K562 (cell line): ENCODE measurements at regions not wholly inside any gene's neighbourhood (a gene's known extent, or its start where the extent isn't known, plus 50 kb on each side); places are given as distances from the start of the nearest gene placed in this dataset.

Experiments
- ATAC-seq: fragments of 200-7000 bp; cut with Tn5 transposase; 3 replicates; pipeline ENCODE4 v1.9.1; 2020; ENCODE audit warnings: moderate library complexity
- BruUV-seq: library from RNA; stranded (reverse); fragments of 400-500 nt; replicated peaks from 2 replicates; lab custom pipeline; 2021; lab: Mats Ljungman, UMichigan
- CTCF ChIA-PET: fragments of 300-600 bp; formaldehyde crosslinking; extraction: SDS; loops from one replicate; lab custom pipeline; 2021; ENCODE audit warnings: low intra/inter-chr PET ratio; lab: Yijun Ruan, JAX
- POLR2A ChIA-PET: fragments of 300-600, 350-650 bp; sonication (Branson Sonifier 250); formaldehyde crosslinking; extraction: SDS; loops from one replicate; lab custom pipeline; 2021; ENCODE audit warnings: antibody characterized with exemption, inconsistent platforms; lab: Yijun Ruan, JAX
- DNase-seq, 4 experiments: peaks; one replicate each; pipeline versions ENCODE4 v3.0.0 to v3.0.0-alpha.2; 2011 to 2018; ENCODE audit warnings: low spot score in 3 of 4, mixed read lengths in 3 of 4; ENCODE audit errors: extremely low read depth in 1 of 4
- FAIRE-seq: peaks from 2 replicates; lab custom pipeline; 2011; peaks lifted over from hg19 to GRCh38; lab: Jason Lieb, UNC
- H2AFZ ChIP-seq: 2 replicates; pipeline ENCODE4 v1.6.0; 2011; ENCODE audit warnings: low read depth, low read length, control low read depth, inconsistent platforms
- H3K27ac ChIP-seq: fragments of 200-600 bp; 3 replicates; pipeline ENCODE4 v1.8.0; 2011; ENCODE audit warnings: low read depth, mild to moderate bottlenecking, control low read depth, inconsistent platforms, low read length, moderate library complexity, mixed read lengths; ENCODE audit errors: extremely low read depth
- H3K27me3 ChIP-seq, 2 experiments: fragments of 300-600 bp in 1 of 2; 2 replicates in 1 of 2; 3 replicates in 1 of 2; pipeline versions ENCODE4 v1.6.0 to v1.8.0; 2011; ENCODE audit warnings: inconsistent platforms in 2 of 2, low read length in 2 of 2, mild to moderate bottlenecking in 1 of 2, mixed read lengths in 1 of 2, moderate library complexity in 1 of 2; ENCODE audit not compliant: control insufficient read depth in 2 of 2, insufficient read depth in 2 of 2
- H3K36me3 ChIP-seq: fragments of 300-600 bp; 3 replicates; pipeline ENCODE4 v1.8.0; 2011; ENCODE audit warnings: mild to moderate bottlenecking, low read length, inconsistent platforms; ENCODE audit not compliant: control insufficient read depth, insufficient read depth
- H3K4me1 ChIP-seq, 2 experiments: fragments of 200-600 bp in 1 of 2; replicated peaks in 1 of 2; 2 replicates in 1 of 2; 3 replicates in 1 of 2; pipeline versions ENCODE4 v1.5.1 to v1.8.0; 2011; ENCODE audit warnings: inconsistent platforms in 2 of 2, low read length in 2 of 2, mild to moderate bottlenecking in 1 of 2, mixed read lengths in 1 of 2, moderate library complexity in 1 of 2; ENCODE audit not compliant: control insufficient read depth in 2 of 2, insufficient read depth in 2 of 2
- H3K4me2 ChIP-seq: 2 replicates; pipeline ENCODE4 v1.6.1; 2011; ENCODE audit warnings: low read length, control low read depth, inconsistent platforms, mixed read lengths; ENCODE audit not compliant: insufficient read depth
- H3K4me3 ChIP-seq: fragments of 200-600 bp; sonication (generic), shearing (Covaris generic); 2 replicates; pipeline ENCODE4 v1.5.1; 2016; ENCODE audit warnings: control low read depth, inconsistent platforms
- H3K79me2 ChIP-seq: fragments of 200-600 bp; 3 replicates; pipeline ENCODE4 v1.8.0; 2011; ENCODE audit warnings: low read length, inconsistent platforms; ENCODE audit not compliant: control insufficient read depth, insufficient read depth
- H3K9ac ChIP-seq, 2 experiments: 2 replicates each; pipeline versions ENCODE4 v1.6.0 to v1.6.1; 2011; ENCODE audit warnings: low read depth in 2 of 2, low read length in 2 of 2, control low read depth in 1 of 2, inconsistent platforms in 1 of 2, mild to moderate bottlenecking in 1 of 2, mixed read lengths in 1 of 2; ENCODE audit not compliant: insufficient read depth in 1 of 2
- H3K9me1 ChIP-seq: one replicate; pipeline ENCODE4 v1.6.0; 2011; ENCODE audit warnings: inconsistent platforms, mild to moderate bottlenecking, low read length, moderate library complexity; ENCODE audit not compliant: control insufficient read depth, insufficient read depth
- H3K9me3 ChIP-seq: replicated peaks from 2 replicates; pipeline ENCODE4 v1.5.1; 2011; ENCODE audit warnings: low read depth, low read length, inconsistent platforms; ENCODE audit not compliant: control insufficient read depth, insufficient read depth
- H4K20me1 ChIP-seq: replicated peaks from 2 replicates; pipeline ENCODE4 v1.6.1; 2011; ENCODE audit warnings: low read length, inconsistent platforms, mixed read lengths; ENCODE audit not compliant: control insufficient read depth, insufficient read depth
- BRCA1 ChIP-seq, 2 experiments: fragments of 450-650 bp in 1 of 2; sonication (generic) in 1 of 2; formaldehyde crosslinking in 1 of 2; IDR thresholded peaks; 2 replicates each; pipeline versions ENCODE4 v1.5.0 to v1.6.1; 2017 to 2020; ENCODE audit warnings: mild to moderate bottlenecking in 1 of 2, missing genetic modification reagents in 1 of 2
- CREB1 ChIP-seq, 2 experiments: sonication (generic) in 1 of 2; formaldehyde crosslinking in 1 of 2; IDR thresholded peaks; 2 replicates each; pipeline versions ENCODE4 v1.6.1 to v1.8.0; 2012 to 2022; ENCODE audit warnings: inconsistent platforms in 1 of 2, mild to moderate bottlenecking in 1 of 2, missing genetic modification reagents in 1 of 2, moderate library complexity in 1 of 2
- KDM1A ChIP-seq, 2 experiments: fragments of 450-650 bp; IDR thresholded peaks; 2 replicates each; pipeline ENCODE4 v1.6.1; 2016; ENCODE audit warnings: mild to moderate bottlenecking in 2 of 2
- RBM15 ChIP-seq: fragments of 200-400 bp; formaldehyde crosslinking; IDR thresholded peaks from 2 replicates; pipeline ENCODE4 v1.6.1; 2018; ENCODE audit warnings: mild to moderate bottlenecking, low read length, moderate library complexity; ENCODE audit not compliant: insufficient read depth
- RBM39 ChIP-seq: fragments of 200-400 bp; formaldehyde crosslinking; optimal IDR thresholded peaks from 2 replicates; pipeline ENCODE3; 2018; ENCODE audit warnings: low read depth, low read length
- SIRT6 ChIP-seq: IDR thresholded peaks from one replicate; pipeline ENCODE4 v1.6.1; 2012; ENCODE audit warnings: low read depth, mild to moderate bottlenecking, control low read depth, inconsistent platforms, low read length, moderate library complexity
- TOE1 ChIP-seq, 2 experiments: fragments of 450-650 bp in 1 of 2; sonication (generic) in 1 of 2; formaldehyde crosslinking in 1 of 2; IDR thresholded peaks; 2 replicates each; pipeline versions ENCODE4 v1.7.1 to v1.8.0; 2016 to 2022; ENCODE audit warnings: borderline replicate concordance in 2 of 2, mild to moderate bottlenecking in 2 of 2, antibody characterized with exemption in 1 of 2, inconsistent platforms in 1 of 2, low read depth in 1 of 2, missing genetic modification reagents in 1 of 2, moderate library complexity in 1 of 2
- ZNF174 ChIP-seq: fragments of 250-450 bp; sonication (Bioruptor Pico); IDR thresholded peaks from 2 replicates; pipeline ENCODE4 v1.4.0; 2020; ENCODE audit warnings: mild to moderate bottlenecking
- ZNF324 ChIP-seq: fragments of 250-450 bp; sonication (Bioruptor Pico); IDR thresholded peaks from 2 replicates; pipeline ENCODE4 v1.4.0; 2020; ENCODE audit warnings: mild to moderate bottlenecking
- ZNF551 ChIP-seq: fragments of 250-450 bp; sonication (Bioruptor Pico); IDR thresholded peaks from 2 replicates; pipeline ENCODE4 v1.5.0; 2021; ENCODE audit warnings: mild to moderate bottlenecking, moderate library complexity
- ZNF668 ChIP-seq: fragments of 250-450 bp; sonication (Bioruptor Pico); IDR thresholded peaks from 2 replicates; pipeline ENCODE4 v1.8.0; 2022; ENCODE audit warnings: mild to moderate bottlenecking, inconsistent platforms
- WGBS: fragments of 100-300 bp; shearing (Covaris generic); methylation state at CpG from one replicate; pipeline ENCODE4 v1.1.6; 2016; ENCODE audit warnings: low coverage, mixed read lengths; ENCODE audit not compliant: insufficient coverage; ENCODE audit errors: missing lambda C conversion rate; 5-methylcytosine and 5-hydroxymethylcytosine counted together
- in situ Hi-C: fragments of 300-500 bp; cut with MboI; formaldehyde crosslinking; loops from 4 replicates; pipeline ENCODE4 v1.15.0; 2018; ENCODE audit warnings: inconsistent platforms, mixed read lengths
- intact Hi-C: fragments of 100-400 bp; cut with micrococcal nuclease; formaldehyde crosslinking; loops from 2 replicates; pipeline ENCODE4 v1.14.2; 2022
- TF ChIP-seq, protein P1 (sequence below): fragments of 450-650 bp; IDR thresholded peaks from 2 replicates; pipeline ENCODE4 v1.6.1; 2017; ENCODE audit warnings: antibody characterized with exemption
- TF ChIP-seq, protein P2 (sequence below): IDR thresholded peaks from 2 replicates; pipeline ENCODE4 v1.6.1; 2012; ENCODE audit warnings: low read depth, low read length, improper control_type of control experiment, borderline replicate concordance
- TF ChIP-seq, protein P3 (sequence below): fragments of 450-650 bp; IDR thresholded peaks from 2 replicates; pipeline ENCODE4 v1.6.1; 2016; ENCODE audit warnings: antibody characterized with exemption

DNA sequence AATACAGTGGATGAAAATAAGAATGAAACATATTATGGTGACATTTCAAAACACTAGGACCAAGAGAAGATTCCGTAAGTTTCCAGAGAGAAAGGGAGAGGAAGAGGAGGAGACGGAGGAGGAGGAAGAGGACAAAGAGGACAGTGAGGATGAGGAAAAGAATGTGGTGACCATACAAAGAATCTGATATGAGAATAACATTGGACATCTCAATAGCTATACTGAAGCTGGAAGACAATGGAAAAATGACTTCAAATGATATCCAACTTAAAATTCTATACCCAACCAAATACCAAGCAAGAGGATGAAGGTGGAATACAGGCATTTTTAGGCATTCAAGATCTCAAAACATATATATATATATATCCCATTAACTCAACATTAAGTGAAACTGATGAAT lies 173.4 kb downstream of the PAWR start (continued):
- TF ChIP-seq, protein P1, sequence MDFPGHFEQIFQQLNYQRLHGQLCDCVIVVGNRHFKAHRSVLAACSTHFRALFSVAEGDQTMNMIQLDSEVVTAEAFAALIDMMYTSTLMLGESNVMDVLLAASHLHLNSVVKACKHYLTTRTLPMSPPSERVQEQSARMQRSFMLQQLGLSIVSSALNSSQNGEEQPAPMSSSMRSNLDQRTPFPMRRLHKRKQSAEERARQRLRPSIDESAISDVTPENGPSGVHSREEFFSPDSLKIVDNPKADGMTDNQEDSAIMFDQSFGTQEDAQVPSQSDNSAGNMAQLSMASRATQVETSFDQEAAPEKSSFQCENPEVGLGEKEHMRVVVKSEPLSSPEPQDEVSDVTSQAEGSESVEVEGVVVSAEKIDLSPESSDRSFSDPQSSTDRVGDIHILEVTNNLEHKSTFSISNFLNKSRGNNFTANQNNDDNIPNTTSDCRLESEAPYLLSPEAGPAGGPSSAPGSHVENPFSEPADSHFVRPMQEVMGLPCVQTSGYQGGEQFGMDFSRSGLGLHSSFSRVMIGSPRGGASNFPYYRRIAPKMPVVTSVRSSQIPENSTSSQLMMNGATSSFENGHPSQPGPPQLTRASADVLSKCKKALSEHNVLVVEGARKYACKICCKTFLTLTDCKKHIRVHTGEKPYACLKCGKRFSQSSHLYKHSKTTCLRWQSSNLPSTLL: no peak
- no peak for TF ChIP-seq ZNF324 (CRISPR knock-in tag)

DNA sequence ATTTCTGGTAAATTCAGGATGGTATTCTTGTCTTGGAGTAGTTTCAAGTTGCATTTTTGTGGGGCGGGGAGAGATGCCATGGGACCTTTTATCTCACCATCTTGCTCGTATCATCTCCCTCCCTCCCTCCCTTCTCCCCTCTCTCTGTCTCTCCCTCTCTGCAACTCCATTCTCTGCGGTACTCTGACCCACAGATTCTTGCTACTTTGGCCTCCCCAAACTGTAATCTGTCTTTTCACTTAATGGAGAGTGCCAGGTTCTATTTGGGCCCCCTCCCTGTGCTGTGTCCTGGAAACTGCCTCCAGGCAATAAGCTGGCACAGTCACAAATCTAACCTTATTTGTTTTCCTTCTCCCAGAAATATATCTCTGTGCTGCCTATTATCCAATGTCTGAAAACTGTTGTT lies 175.2 kb downstream of the PAWR start:
- peaks cover 1% of the 10 kb centered on the region; the same call in 1 of the 2 replicates for H3K9me3 ChIP-seq
- FAIRE-seq (no peak), DNase-seq (no peak), ATAC-seq (no peak)
- H3K9me1 ChIP-seq: no peaks in the 10 kb centered on the region
- BruUV-seq: no TSS peak
- H3K27ac ChIP-seq: no peak overlapping the region
- H3K4me2 ChIP-seq: no peak overlapping the region
- no peak overlapping the region for H3K9ac ChIP-seq
- no peaks in the 10 kb centered on the region for H3K27me3 ChIP-seq
- in situ Hi-C loops (no loop called here), intact Hi-C loops (no loop called here)
- 0% methylated on average over 1 of the region's 3 CpGs for WGBS
- H3K4me3 ChIP-seq: no peak overlapping the region
- no peak overlapping the region for H2AFZ ChIP-seq
- H3K4me1 ChIP-seq: no peaks in the 10 kb centered on the region
- no peaks in the 10 kb centered on the region for H3K36me3 ChIP-seq
- H4K20me1 ChIP-seq: no peaks in the 10 kb centered on the region
- no peaks in the 10 kb centered on the region for H3K79me2 ChIP-seq
- POLR2A ChIA-PET: no interaction called here
- CTCF ChIA-PET: no interaction called here
- no peak for TF ChIP-seq ZNF668
- no peak for TF ChIP-seq RBM39
- no peak for TF ChIP-seq SIRT6
- TF ChIP-seq TOE1 (IDR thresholded peaks at IDR 0.05; ENCODE audit: borderline replicate concordance): no peak
- TF ChIP-seq TOE1 (CRISPR knock-in tag; IDR thresholded peaks at IDR 0.05; ENCODE audit: borderline replicate concordance, low read depth): no peak
- TF ChIP-seq BRCA1 (IDR thresholded peaks at IDR 0.05): no peak
- no peak for TF ChIP-seq BRCA1 (CRISPR knock-in tag; IDR thresholded peaks at IDR 0.05)
- TF ChIP-seq ZNF174 (CRISPR knock-in tag): no peak
- TF ChIP-seq ZNF551 (CRISPR knock-in tag): no peak
- TF ChIP-seq, protein P2, sequence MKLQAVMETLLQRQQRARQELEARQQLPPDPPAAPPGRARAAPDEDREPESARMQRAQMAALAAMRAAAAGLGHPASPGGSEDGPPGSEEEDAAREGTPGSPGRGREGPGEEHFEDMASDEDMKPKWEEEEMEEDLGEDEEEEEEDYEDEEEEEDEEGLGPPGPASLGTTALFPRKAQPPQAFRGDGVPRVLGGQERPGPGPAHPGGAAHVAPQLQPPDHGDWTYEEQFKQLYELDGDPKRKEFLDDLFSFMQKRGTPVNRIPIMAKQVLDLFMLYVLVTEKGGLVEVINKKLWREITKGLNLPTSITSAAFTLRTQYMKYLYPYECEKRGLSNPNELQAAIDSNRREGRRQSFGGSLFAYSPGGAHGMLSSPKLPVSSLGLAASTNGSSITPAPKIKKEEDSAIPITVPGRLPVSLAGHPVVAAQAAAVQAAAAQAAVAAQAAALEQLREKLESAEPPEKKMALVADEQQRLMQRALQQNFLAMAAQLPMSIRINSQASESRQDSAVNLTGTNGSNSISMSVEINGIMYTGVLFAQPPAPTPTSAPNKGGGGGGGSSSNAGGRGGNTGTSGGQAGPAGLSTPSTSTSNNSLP: no peak
- no peak for TF ChIP-seq CREB1 (IDR thresholded peaks at IDR 0.05)
- TF ChIP-seq CREB1 (CRISPR knock-in tag; IDR thresholded peaks at IDR 0.05): no peak
- TF ChIP-seq, protein P3, sequence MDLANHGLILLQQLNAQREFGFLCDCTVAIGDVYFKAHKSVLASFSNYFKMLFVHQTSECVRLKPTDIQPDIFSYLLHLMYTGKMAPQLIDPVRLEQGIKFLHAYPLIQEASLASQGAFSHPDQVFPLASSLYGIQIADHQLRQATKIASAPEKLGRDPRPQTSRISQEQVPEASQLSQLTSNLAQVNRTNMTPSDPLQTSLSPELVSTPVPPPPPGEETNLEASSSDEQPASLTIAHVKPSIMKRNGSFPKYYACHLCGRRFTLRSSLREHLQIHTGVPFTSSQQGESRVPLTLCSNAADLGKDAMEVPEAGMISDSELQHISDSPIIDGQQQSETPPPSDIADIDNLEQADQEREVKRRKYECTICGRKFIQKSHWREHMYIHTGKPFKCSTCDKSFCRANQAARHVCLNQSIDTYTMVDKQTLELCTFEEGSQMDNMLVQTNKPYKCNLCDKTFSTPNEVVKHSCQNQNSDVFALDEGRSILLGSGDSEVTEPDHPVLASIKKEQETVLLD: no peak
- no peak for TF ChIP-seq KDM1A (IDR thresholded peaks at IDR 0.05)
- no peak for TF ChIP-seq RBM15
